Trophoblast cell (in vitro differentiated cells and primary cell): ENCODE measurements at regions not wholly inside any gene's neighbourhood (a gene's known extent, or its start where the extent isn't known, plus 50 kb on each side); places are given as distances from the start of the nearest gene placed in this dataset.

Experiments
- DNase-seq, 2 donors: peaks; one replicate each; pipeline ENCODE4 v3.0.0-alpha.2; 2016
- H2AFZ ChIP-seq: 2 replicates; pipeline ENCODE4 v1.6.1; 2013; ENCODE audit warnings: low read length, moderate library complexity, mild to moderate bottlenecking; ENCODE audit not compliant: insufficient read depth, poor library complexity
- H2AK5ac ChIP-seq: 2 replicates; pipeline ENCODE4 v1.6.1; 2013; ENCODE audit warnings: mild to moderate bottlenecking, low read length
- H2BK120ac ChIP-seq: 2 replicates; pipeline ENCODE4 v1.6.1; 2013; ENCODE audit warnings: low read length, mild to moderate bottlenecking, moderate library complexity; ENCODE audit not compliant: insufficient read depth, poor library complexity
- H2BK12ac ChIP-seq: 2 replicates; pipeline ENCODE4 v1.6.1; 2013; ENCODE audit warnings: mild to moderate bottlenecking, low read length, moderate library complexity
- H2BK5ac ChIP-seq: 2 replicates; pipeline ENCODE4 v1.6.1; 2013; ENCODE audit warnings: low read length, low read depth, moderate library complexity, mild to moderate bottlenecking; ENCODE audit not compliant: poor library complexity
- H3K14ac ChIP-seq: 2 replicates; pipeline ENCODE4 v1.6.1; 2013; ENCODE audit warnings: mild to moderate bottlenecking, low read length
- H3K18ac ChIP-seq: 2 replicates; pipeline ENCODE4 v1.6.1; 2013; ENCODE audit warnings: mild to moderate bottlenecking, low read length
- H3K23ac ChIP-seq: 2 replicates; pipeline ENCODE4 v1.6.1; 2013; ENCODE audit warnings: low read length
- H3K27ac ChIP-seq: 2 replicates; pipeline ENCODE4 v1.5.1; 2013; ENCODE audit warnings: low read depth, mild to moderate bottlenecking, inconsistent platforms, low read length, moderate library complexity
- H3K27me3 ChIP-seq: 2 replicates; pipeline ENCODE4 v1.6.1; 2013; ENCODE audit warnings: inconsistent platforms, mild to moderate bottlenecking, low read length, moderate library complexity; ENCODE audit not compliant: insufficient read depth
- H3K36me3 ChIP-seq, 2 experiments: 1 replicate in 1 of 2; 2 replicates in 1 of 2; pipeline ENCODE4 v1.6.1; 2013; ENCODE audit warnings: low read length in 2 of 2, mild to moderate bottlenecking in 2 of 2, moderate library complexity in 1 of 2; ENCODE audit not compliant: insufficient read depth in 2 of 2, control insufficient read depth in 1 of 2
- H3K4ac ChIP-seq: 2 replicates; pipeline ENCODE4 v1.6.1; 2013; ENCODE audit warnings: low read depth, mild to moderate bottlenecking, low read length, moderate library complexity
- H3K4me1 ChIP-seq, 2 experiments: 1 replicate in 1 of 2; 2 replicates in 1 of 2; pipeline ENCODE4 v1.6.1; 2013; ENCODE audit warnings: low read length in 2 of 2, mild to moderate bottlenecking in 2 of 2, moderate library complexity in 1 of 2; ENCODE audit not compliant: insufficient read depth in 2 of 2, control insufficient read depth in 1 of 2
- H3K4me2 ChIP-seq: 2 replicates; pipeline ENCODE4 v1.6.1; 2013; ENCODE audit warnings: inconsistent platforms, mild to moderate bottlenecking, low read length, moderate library complexity
- H3K4me3 ChIP-seq: 2 replicates; pipeline ENCODE4 v1.5.1; 2013; ENCODE audit warnings: mild to moderate bottlenecking, low read depth, low read length, inconsistent platforms
- H3K79me1 ChIP-seq: one replicate; pipeline ENCODE4 v1.6.1; 2013; ENCODE audit warnings: low read length
- H3K79me2 ChIP-seq: 2 replicates; pipeline ENCODE4 v1.6.1; 2013; ENCODE audit warnings: low read length, mild to moderate bottlenecking; ENCODE audit not compliant: control insufficient read depth, insufficient read depth, poor library complexity
- H3K9ac ChIP-seq: 2 replicates; pipeline ENCODE4 v1.6.1; 2013; ENCODE audit warnings: mild to moderate bottlenecking, low read length
- H3K9me3 ChIP-seq: 2 replicates; pipeline ENCODE4 v1.6.1; 2013; ENCODE audit warnings: low read depth, mild to moderate bottlenecking, control low read depth, inconsistent platforms, low read length; ENCODE audit not compliant: insufficient read depth
- H4K12ac ChIP-seq: 2 replicates; pipeline ENCODE4 v1.6.1; 2013; ENCODE audit warnings: low read depth, mild to moderate bottlenecking, low read length, moderate library complexity
- H4K8ac ChIP-seq: 2 replicates; pipeline ENCODE4 v1.6.1; 2013; ENCODE audit warnings: low read depth, mild to moderate bottlenecking, low read length, moderate library complexity
- H4K91ac ChIP-seq: one replicate; pipeline ENCODE4 v1.6.1; 2013; ENCODE audit warnings: low read depth, mild to moderate bottlenecking, low read length, moderate library complexity
- WGBS: extraction: QIAGEN DNeasy Blood & Tissue Kit; methylation state at CpG from one replicate; pipeline ENCODE4 v1.1.7; 2013; ENCODE audit warnings: missing lambda C conversion rate; ENCODE audit not compliant: insufficient read length, insufficient coverage; ENCODE audit errors: extremely low coverage; 5-methylcytosine and 5-hydroxymethylcytosine counted together

- no peak overlapping the region for H4K91ac ChIP-seq
- H3K4me1 ChIP-seq: peaks cover 0 to 2% of the 10 kb centered on the region in 2 experiments
- H4K8ac ChIP-seq: no peak overlapping the region
- no peak overlapping the region for H3K23ac ChIP-seq
- no peaks in the 10 kb centered on the region for H3K27me3 ChIP-seq
- H3K9ac ChIP-seq: no peak overlapping the region
- H3K79me2 ChIP-seq: peaks cover 1% of the 10 kb centered on the region
- H3K4me2 ChIP-seq: no peak overlapping the region
- H3K79me1 ChIP-seq: no peaks in the 10 kb centered on the region
- no peak overlapping the region for H2BK12ac ChIP-seq
- H3K36me3 ChIP-seq: peaks cover 0 to 2% of the 10 kb centered on the region in 2 experiments
- no peaks in the 10 kb centered on the region for H3K9me3 ChIP-seq
- DNase-seq: no peak
- no peak overlapping the region for H2AK5ac ChIP-seq
- no peak overlapping the region for H4K12ac ChIP-seq
- no peak overlapping the region for H3K18ac ChIP-seq
- no peak overlapping the region for H3K4me3 ChIP-seq
- no peak overlapping the region for H2BK5ac ChIP-seq
- no peak overlapping the region for H3K27ac ChIP-seq
- no peak overlapping the region for H2BK120ac ChIP-seq
- no peak overlapping the region for H3K4ac ChIP-seq
- no peak overlapping the region for H2AFZ ChIP-seq
- H3K14ac ChIP-seq: no peak overlapping the region
Observed at GRCh38 chr1:81714636-81715035, 86.1 kb upstream of the ADGRL2 start.

DNA sequence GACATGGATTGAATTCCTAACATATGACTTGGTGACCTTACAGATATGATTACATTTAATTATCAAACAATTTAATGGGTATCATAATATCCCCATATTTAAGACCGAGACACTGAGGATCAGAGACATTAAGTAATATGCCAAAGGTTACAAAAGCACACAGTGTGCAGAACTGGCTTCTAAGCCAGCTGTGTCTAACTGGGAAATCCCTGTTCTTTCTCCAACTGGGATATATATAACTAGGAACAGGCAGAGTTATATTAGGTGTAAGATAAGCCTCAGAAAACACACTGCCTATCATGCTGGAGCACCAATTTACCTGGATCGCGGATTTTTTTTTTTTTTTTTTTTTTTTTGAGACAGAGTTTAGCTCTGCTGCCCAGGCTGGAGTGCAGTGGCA lies 88.3 kb upstream of the ADGRL2 start:
- Histone ChIP-seq H3K18ac (no peak overlapping the region), H3K27ac (no peak overlapping the region), H2BK120ac (no peak overlapping the region), H3K36me3 (peaks cover 0 to 2% of the 10 kb centered on the region in 2 experiments), H3K9me3 (no peaks in the 10 kb centered on the region), H3K14ac (no peak overlapping the region), H2AK5ac (no peak overlapping the region), H3K27me3 (no peaks in the 10 kb centered on the region), H2AFZ (no peak overlapping the region), H2BK5ac (no peak overlapping the region), H2BK12ac (no peak overlapping the region), H3K4me3 (no peak overlapping the region), H3K4me2 (no peak overlapping the region), H4K8ac (no peak overlapping the region), H4K12ac (no peak overlapping the region), H3K4me1 (peaks cover 0 to 2% of the 10 kb centered on the region in 2 experiments), H3K79me2 (no peaks in the 10 kb centered on the region), H3K9ac (no peak overlapping the region), H3K79me1 (peaks cover 2% of the 10 kb centered on the region), H3K4ac (no peak overlapping the region), H3K23ac (no peak overlapping the region), H4K91ac (no peak overlapping the region)
- no peak for DNase-seq
- WGBS: no CpG with 5 or more reads among the region's 3 CpGs

DNA sequence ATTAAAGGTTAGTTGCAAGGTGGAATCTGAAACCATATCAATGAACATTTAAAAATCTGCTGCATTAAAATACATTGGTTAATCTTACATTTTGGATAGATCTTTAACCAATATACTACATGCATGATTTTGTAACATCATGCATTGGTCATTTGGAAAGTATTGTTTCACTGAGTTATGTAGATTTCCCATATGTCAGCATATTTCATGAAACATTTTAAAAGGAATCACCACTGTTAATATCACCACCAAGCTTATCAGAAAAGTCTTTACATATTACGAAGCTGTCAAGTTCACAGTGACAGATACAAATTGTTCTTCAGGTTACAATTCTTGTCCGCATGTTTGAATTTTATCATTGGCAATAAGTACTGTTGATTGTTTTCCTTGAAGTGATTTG lies 89.9 kb upstream of the ADGRL2 start:
- H3K4ac ChIP-seq: no peak overlapping the region
- H2AFZ ChIP-seq: no peak overlapping the region
- peaks cover 11% of the 10 kb centered on the region for H3K79me1 ChIP-seq
- peaks cover 0 to 2% of the 10 kb centered on the region in 2 experiments for H3K36me3 ChIP-seq
- no peaks in the 10 kb centered on the region for H3K27me3 ChIP-seq
- no peak overlapping the region for H4K12ac ChIP-seq
- no peak overlapping the region for H2AK5ac ChIP-seq
- H2BK12ac ChIP-seq: no peak overlapping the region
- no peak overlapping the region for H3K9ac ChIP-seq
- DNase-seq: no peak
- no peak overlapping the region for H3K18ac ChIP-seq
- no peak overlapping the region for H4K8ac ChIP-seq
- H3K27ac ChIP-seq: no peak overlapping the region
- H3K14ac ChIP-seq: no peak overlapping the region
- H4K91ac ChIP-seq: no peak overlapping the region
- peaks cover 2% of the 10 kb centered on the region for H3K79me2 ChIP-seq
- no peaks in the 10 kb centered on the region for H3K9me3 ChIP-seq
- no peak overlapping the region for H2BK120ac ChIP-seq
- no CpG with 5 or more reads among the region's 2 CpGs for WGBS
- peaks cover 4 to 7% of the 10 kb centered on the region in 2 experiments for H3K4me1 ChIP-seq
- no peak overlapping the region for H2BK5ac ChIP-seq
- H3K23ac ChIP-seq: no peak overlapping the region
- no peak overlapping the region for H3K4me3 ChIP-seq
- H3K4me2 ChIP-seq: no peak overlapping the region

GRCh38 chr1:81708250-81708649 lies 92.5 kb upstream of the ADGRL2 start:
- peaks cover 25% of the 10 kb centered on the region for H3K79me1 ChIP-seq
- no peak overlapping the region for H4K8ac ChIP-seq
- H3K9me3 ChIP-seq: no peaks in the 10 kb centered on the region
- no peak overlapping the region for H2AFZ ChIP-seq
- no peak overlapping the region for H2BK5ac ChIP-seq
- H3K14ac ChIP-seq: no peak overlapping the region
- H3K23ac ChIP-seq: no peak overlapping the region
- no peak for DNase-seq
- no peak overlapping the region for H4K12ac ChIP-seq
- no peak overlapping the region for H3K27ac ChIP-seq
- peaks cover 13 to 16% of the 10 kb centered on the region in 2 experiments for H3K4me1 ChIP-seq
- H3K36me3 ChIP-seq: peaks cover 0 to 2% of the 10 kb centered on the region in 2 experiments
- H2BK120ac ChIP-seq: no peak overlapping the region
- no peaks in the 10 kb centered on the region for H3K27me3 ChIP-seq
- peaks cover 7% of the 10 kb centered on the region for H3K79me2 ChIP-seq
- no peak overlapping the region for H2BK12ac ChIP-seq
- no peak overlapping the region for H3K9ac ChIP-seq
- no peak overlapping the region for H3K18ac ChIP-seq
- H4K91ac ChIP-seq: no peak overlapping the region
- no peak overlapping the region for H3K4me3 ChIP-seq
- no peak overlapping the region for H3K4me2 ChIP-seq
- H2AK5ac ChIP-seq: no peak overlapping the region
- WGBS: no CpG with 5 or more reads among the region's 1 CpG
- no peak overlapping the region for H3K4ac ChIP-seq
